GM21367 (cell line): ENCODE measurements at regions not wholly inside any gene's neighbourhood (a gene's known extent, or its start where the extent isn't known, plus 50 kb on each side); places are given as distances from the start of the nearest gene placed in this dataset.

Source experiments
- ATAC-seq: cut with Tn5 transposase; IDR thresholded peaks from one replicate; pipeline ENCODE4 v1.9.1; 2021; ENCODE audit not compliant: unreplicated experiment

- ATAC-seq, result no peak
Observed at GRCh38 chr3:194961149-194961548, 275.5 kb downstream of the FAM43A start.

GRCh38 chr3:194961571-194961970 is 275.9 kb downstream of the FAM43A start:
- ATAC-seq, result no peak

DNA sequence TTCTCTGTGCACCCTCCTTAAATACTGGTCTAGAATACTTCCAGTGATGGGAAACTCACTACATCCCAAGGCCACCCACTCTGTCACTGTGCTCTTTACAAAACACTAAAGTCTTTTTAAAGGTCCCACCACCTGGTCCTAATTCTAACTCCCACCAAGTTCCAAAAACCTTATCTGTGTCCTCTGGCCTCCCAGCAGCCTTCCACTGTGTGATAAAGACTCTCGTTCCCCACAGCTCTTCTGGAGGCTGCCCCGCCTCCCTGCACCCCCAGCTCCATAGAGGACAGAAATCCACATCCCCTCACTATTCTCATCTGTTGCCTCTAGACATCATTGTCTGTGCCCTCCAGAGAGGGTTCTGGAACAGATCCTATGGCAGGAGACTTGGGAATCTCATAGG is 276.4 kb downstream of the FAM43A start:
- ATAC-seq, result no peak

DNA sequence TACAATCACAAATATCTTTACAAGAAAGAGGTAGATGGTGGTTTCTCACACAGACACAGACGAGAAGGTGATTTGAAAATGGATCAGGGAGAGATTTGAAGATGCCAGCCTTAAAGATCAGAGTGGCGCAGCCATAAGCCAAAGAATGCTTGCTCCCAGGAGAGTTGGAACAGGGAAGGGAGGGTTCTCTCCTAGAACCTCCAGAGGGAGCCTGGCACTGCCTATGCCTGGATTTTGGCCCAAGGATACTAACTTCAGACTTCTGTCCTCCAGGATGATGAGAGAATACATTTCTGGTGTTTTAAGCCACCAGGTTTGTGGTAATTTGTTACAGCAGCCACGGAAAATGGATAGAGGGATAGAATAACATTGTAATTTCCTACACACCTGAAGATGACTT is 279.1 kb downstream of the FAM43A start:
- no peak for ATAC-seq

GRCh38 chr3:194967151-194968117 is 281.8 kb downstream of the FAM43A start:
- ATAC-seq, result no peak

DNA sequence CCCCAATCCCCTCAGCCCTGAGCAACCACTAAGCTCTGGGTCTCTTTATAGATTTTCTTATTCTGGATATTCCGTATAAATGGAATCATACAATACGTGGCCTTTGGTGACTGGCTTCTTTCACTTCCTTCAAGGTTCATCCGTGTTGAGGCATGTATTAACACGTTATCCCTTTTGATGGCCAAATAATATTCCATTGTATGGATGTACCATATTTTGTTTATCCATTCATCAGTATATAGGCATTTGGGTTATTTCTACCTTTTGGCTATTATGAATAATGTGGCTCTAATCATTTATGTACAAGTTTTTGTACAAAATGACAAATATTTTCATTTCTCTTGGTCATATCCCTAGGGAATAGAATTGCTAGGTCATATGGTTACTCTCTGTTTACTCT is 284.4 kb downstream of the FAM43A start:
- ATAC-seq, result no peak

GRCh38 chr3:194971009-194971408 is 285.3 kb downstream of the FAM43A start:
- no peak for ATAC-seq

DNA sequence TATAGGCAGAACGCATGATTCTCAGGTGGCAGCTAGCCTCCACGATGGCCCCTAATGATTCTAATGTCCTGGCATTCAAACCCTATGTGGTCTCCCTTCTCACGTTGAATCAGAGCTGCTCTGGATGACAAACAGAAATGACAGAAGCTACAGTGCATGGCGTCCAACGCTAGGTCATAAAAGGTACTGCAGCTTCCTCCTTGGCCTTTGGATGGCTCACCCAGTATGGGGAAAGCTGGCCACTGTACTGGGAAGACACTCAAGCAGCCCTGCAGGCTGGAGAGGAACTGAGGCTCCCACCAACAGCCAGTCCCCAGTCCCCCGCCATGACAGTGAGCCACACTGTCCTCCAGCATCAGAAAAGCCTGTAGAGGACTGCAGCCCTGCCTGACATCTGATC is 286.3 kb downstream of the FAM43A start:
- ATAC-seq, result no peak

DNA sequence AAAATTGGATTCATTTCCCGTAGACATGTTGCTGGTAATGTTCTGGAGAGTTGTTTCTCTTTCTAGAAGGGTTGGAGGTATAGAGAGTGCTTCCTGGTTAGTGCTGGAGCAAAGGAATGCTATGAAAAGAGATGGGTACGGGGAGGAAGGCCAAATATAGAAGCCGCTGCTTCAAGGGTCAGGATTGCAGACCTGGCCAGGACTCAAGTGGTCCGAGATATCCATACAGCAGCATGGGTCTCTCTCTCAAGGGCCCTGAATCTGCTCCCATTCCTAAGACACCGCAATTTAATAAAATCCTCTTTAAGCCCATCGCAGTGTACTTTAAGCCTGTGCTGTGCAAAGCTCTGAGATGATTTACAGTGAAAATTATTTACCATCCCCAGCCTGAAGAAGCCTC is 287.0 kb downstream of the FAM43A start:
- no peak for ATAC-seq

DNA sequence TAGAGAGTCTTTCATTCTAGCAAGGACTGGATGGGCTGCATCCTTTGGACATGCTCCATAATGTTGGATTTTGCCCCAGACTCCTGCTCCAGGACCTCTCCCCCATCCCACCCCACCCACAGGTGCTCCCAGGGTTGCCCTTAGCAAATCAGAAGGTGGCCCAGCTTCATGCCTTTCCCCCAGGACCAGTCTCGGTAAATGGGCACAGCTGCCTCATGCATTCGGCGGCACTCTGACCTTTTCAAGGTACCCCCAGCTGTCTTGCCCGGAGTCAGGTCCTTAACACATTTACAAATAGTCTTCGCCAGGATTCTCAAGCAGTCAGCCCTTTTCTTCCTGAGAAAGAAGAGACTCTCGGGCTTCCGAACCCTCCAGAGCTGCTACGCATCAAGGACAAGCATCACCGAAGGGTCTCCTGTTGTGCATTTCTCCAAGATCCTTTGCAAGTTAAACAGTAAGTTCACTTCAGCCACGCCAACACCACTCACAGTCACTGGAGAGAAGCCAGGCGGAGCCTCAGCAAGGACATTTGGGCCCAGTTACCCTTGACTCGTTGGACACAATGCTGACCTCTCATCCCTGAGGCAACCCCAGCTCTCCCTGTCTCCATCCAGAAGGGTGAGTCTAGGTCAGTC is 287.8 kb downstream of the FAM43A start:
- ATAC-seq, result no peak

DNA sequence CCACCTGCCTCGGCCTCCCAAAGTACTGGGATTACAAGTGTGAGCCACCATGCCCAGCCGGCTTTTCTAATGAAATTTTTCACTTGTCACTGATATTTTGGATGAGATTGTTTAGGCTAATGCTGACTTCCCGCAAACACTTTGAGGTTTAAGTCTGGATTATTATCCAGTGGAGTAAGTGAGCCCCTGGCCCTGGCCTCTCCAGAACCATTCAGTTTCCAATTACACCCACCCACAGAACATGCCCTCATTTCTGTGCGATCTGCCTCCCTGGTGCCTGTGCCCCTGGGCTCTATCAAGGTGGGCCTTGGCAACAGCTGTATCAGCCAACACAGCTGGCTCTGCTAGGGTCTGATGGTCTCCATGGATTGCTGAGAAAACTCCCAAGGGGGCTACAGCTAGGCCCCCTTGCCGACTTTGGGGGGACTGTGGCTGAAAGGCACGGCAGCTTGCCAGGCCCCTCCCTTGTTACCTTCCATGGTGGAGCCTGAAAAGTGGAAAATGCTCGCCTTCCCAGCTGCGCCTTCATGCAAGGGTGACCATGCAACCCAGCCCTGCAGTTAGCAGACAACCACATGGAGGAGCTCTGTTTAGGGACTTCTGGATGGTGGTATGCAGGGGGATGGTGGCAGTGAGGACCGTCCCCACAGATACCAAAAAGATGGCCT is 288.9 kb downstream of the FAM43A start:
- ATAC-seq, result no peak

GRCh38 chr3:194976049-194976451 is 290.4 kb downstream of the FAM43A start:
- ATAC-seq, result no peak

DNA sequence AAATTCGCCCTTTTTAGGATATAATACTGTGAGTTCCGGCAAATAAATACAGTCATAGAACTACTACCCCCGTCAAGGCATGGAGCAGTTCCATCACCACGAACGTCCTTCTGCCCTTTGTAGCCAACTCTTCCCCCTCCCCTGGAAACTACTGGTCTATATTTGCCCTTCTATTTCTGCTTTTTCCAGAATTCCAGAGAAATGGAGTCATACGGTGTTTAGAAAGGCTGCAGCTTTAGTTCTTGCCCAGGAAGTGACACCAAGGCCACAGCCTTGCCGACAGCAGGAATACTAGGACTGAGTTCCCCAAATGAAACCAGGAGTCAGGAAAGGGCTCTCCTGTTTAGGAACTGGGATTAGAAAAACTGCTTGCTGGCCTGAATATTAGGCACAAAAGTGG is 291.2 kb downstream of the FAM43A start:
- ATAC-seq, result no peak

DNA sequence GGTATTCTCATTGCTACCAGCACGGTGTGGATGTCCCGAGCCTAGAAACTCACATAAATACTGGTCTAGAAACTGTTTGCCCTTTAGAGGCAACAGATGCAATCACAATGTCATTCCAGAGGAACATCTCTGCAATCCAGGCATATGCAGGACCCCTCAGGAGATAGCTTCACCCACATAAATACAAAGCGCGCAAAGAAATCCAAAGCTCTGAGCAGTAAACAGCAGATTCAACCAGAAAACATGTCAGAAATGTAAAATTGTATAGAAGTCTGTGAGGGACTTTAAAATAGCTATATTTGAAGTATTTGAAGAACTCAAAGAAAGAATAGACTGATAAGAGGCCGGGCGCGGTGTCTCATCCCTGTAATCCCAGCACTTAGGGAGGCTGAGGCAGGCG is 291.7 kb downstream of the FAM43A start:
- no peak for ATAC-seq

DNA sequence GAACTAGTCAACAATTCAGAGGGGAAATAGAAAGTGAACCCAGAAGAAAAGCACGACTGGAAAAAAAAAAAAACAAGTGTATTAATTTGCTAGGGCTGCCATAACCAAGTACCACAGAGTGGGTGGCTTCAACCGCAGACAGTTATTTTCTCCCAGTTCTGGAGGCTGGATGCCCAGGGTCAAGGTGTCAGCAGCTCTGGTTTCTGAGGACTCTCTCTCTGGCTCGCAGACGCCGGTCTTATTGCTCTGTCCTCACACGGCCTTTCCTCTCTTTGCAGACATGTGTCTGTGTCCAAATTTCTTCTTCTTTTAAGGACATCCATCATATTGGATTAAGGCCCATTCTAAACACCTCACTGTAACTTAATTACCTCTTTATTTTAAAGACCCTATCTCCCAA is 291.8 kb downstream of the XXYLT1 start:
- no peak for ATAC-seq

DNA sequence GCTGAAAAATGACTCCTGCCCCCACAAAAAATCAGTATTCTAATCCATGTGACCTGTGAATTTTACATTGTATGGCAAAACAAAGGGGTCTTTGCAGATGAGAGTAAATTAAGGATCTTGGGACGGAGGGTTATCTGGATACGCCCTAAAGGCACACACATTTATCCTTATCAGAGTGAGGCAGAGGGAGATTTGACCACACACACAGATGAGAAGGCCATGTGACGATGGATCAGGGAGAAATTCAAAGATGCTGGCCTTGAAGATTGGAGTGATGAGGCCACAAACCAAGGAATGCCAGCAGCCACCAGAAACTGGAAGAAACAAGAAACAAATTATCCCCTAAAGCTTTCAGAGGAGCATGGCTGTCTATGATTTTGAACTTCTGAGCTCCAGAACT is 288.5 kb downstream of the XXYLT1 start:
- no peak for ATAC-seq

DNA sequence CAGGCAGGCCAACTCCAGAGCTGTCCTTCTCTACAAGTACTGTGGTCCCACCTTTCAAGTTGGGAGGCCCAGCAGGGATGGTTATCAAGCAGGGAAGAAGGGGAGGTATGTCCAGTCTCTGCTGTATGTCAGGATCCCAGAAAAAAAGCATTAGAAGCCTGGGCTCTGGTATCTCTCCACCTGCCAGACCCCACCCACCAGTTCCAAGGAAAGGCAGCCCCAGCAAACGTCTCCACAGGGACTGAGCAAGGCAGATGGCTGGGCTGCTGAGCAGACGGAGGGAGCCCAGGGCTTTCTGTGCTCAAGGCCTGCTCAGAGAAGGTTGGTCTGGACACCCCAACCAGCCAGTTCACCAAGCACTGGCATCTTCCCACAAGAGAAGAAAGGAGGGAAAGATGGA is 287.8 kb downstream of the XXYLT1 start:
- ATAC-seq, result no peak

DNA sequence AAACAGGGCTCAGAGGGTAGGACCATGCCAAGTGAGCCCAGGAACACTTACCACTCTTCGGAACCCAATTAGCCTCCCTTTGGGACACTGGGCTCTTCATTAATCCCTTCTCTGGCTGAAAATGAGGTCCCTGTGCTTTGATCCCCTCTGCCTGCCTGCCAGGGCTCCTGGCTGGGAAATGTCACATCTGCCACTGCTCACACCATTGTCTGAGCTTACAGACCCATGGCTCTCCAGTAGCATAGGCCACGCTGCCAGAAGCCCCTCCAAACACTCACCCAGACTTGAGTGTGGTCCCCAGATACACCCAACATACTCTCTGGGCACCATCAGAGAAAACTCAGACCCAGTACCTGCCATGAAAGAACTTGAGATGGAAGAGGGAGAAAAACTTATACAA is 287.3 kb downstream of the XXYLT1 start:
- no peak for ATAC-seq

DNA sequence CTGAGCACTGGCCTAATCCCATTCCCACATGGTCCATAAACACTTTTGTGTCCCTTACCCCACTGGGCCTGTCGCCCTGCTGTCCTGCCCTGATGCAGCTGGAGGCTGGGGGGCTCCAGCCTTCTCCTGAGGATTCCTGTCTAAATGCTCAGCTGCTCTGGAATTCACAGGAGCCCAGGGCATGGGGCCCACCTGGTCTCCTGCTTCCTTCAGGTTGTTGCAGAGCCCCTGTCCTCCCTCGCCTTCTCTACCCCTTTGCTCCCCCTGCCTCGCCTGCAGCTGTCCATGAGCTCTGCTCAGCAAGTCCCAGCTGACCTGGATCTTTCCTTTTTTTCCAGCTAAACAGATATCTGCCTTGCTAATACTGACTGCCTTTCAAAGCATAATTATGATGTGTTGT is 286.9 kb downstream of the XXYLT1 start:
- no peak for ATAC-seq

DNA sequence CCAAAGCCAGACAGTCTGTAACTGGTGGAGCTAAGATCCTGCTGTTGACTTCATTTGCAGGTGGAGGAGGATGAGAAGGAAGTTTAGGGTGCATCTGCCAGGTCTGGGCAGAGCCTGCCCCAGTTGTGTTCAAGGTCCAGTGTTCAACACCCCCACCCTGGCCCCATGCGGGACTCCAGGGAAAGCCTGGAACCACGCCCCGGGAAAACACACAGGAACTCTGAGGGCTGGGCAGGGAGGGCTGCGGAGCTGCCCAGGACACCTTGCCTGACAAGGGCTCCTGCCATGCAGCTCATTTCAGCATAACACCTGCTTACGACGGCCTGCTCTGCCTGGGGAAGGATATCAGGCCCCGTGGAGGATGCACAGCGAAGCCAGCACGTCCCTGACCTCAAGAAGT is 286.3 kb downstream of the XXYLT1 start:
- no peak for ATAC-seq

DNA sequence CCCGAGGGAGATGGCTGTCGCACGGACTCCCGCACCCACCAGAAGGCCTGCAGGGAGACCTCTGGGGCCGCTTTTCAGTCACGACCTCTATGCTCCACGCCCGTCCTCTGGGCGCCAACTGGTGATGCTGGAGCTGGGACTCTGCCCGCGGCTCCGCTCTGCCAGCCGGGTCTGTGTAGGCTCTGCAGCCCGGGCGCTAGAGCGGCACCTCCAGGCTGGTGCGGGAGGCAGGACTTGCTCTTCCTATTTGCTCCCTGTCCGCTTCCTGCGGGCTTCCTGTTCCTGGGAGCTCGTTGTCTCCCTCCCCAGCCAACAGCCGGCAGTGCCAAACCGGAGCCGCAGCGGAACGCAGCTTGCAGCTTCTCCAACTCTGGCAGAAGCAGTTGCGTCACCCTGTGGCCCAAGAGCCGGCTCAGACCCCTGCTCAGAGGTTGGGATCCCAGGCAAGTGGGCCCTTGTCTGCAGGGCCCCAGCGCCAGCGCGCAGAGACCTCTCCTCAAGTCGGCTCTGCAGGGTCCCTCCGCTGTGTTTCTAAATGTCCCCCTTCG is 285.9 kb downstream of the XXYLT1 start:
- ATAC-seq, result no peak
